ENCODE measurements at regions not wholly inside any gene's neighbourhood (a gene's known extent, or its start where the extent isn't known, plus 50 kb on each side); places are given as distances from the start of the nearest gene placed in this dataset.

DNA sequence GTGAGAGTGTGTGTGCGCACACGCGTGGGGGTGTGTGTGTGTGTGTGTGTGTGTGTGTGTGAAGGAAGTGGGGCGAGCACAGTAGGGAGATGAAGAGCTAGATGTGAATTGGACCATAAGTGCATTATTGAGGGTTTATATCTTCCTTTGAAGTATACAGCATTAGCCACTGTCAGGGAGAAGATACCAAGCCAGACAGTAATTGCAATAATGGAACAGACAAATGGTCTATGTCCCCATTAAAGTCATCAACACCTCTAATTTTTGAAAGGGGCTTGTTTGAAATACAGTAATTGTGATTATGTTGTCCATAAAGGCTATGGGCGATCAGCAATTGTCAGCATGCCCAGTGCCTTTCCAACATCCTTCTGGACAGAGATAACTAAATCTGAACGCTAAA lies 429.2 kb upstream of the NR2F2 start:
- DNase-seq: no peak

DNA sequence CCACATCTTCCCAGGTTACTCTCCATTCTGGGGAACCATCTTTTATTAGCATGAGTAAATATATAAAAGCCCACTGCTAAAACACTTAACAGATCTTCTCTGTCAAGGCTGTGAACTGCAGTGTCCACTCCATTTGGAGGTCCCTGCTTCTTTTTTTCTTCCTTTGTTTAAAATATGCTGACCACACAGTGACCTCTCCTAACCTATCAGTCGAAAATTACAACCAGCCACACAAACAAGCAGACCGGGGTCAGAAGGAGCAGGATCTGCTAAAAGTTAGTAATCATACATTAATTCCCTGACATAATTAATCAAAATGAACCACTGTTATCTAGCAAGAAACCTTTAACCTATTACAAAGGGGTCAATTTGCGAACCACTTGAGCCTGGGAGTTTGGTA lies 427.9 kb upstream of the NR2F2 start:
- DNase-seq: no peak

DNA sequence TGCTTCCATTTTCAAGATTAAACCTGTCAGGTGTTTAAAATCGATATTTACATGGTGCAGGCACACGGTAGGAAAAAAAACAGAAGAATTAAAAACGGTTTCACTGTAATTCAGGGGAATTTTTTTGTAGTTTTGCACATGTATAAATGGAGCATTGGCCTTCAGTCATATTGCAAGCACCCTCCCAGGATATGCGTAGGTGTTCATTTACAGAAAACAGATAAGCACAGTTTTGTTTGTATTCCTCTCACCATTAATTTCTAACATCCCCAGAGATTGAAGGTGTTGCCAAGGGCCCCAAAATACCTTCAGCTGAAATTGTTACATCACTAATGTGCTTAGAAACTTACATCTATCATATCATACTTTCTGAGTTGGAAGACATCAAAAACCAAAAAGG lies 427.1 kb upstream of the NR2F2 start:
- DNase-seq: no peak

DNA sequence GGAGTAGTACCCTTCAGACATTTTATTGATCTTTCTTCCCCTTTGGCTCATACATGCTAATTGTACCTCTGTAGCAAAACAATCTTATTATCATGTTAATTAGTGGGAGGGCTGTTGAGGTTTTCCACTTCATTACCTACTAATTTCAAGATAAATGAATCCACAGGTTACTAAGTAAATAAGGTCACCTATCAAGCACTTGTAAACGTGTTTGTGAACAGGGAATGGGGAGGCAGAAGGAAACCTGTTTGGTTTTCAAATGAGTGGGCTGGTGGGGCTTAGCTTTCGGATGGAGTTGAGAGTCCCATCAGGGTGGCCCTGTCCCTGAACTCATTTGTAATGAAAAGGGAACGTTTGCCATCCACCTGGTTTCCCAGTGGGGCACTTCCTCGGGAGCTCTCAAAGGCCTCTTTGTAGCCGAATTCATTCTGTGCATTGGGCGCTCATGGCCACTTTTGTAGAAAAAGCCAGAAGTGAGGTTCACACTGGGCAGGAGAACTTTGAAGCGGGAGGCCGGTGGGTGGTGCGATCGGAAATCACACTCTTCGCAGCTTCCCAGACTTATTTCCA lies 419.8 kb upstream of the NR2F2 start:
- DNase-seq: no peak

DNA sequence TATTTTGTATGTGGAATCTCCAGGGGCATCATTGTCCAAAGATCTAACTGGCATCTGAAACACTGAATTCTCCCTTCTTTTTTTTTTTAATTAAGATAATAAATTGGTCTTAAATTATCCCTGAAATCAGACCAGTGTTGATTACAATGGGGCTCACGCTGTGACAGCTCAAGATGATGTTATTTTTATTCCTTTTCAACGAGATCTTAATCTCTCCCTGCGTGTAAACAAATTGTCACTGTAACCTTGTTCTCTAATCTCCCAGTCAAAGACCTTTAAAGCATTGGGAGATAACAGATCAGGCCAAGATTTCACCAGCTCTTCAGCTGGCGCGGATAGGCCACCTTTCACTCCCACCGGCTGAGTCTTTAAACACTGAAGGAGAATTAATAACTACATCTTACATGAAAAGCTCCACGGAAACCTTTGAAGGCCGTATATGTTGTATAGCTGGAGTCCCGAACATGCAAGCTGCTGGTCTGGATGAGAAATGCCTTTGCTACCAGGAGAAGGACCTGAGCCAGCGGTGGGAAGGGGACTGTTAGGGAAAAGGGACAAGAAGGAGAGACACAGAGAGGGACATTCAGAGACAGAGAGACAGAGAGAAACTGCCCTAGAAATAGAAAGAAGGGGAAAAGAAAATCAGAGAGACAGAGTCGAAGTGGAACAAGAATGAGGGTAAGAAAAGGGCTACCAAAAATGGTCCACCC lies 418.8 kb upstream of the NR2F2 start:
- DNase-seq: no peak

DNA sequence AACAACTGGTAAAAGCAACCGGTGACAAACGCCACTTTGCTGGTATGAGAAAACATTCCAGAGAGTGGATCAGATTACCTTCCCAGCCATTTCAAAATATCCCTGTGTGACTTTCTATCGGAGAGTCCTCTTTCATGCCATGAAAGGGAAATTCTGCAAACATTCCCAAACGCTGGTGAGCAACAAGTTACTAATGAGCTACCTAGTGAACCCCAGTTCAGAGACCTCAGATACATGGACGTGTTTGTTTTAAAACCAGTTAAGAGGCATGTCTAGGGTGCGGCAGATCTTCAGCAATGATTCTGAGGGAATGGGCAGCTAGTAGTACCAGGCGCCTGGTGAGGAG lies 418.2 kb upstream of the NR2F2 start:
- no peak for DNase-seq

DNA sequence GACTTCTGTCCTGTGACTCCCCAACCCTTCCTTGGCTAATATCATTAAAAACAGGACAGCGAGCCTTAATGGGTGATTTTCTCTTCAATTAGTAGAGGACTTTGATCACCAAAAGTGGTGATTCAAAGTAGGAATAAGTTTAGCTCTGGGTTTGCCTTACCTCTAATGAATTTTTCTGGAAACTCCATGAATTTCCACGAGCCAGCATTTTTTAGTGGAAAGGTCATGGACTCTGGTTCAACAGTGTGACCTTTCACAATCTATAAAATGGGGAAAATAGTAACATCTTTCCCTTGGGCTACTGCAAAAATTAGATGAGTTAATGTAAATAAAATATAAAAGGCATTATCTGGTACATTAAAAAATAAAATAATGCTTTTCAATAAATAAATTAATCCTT lies 417.8 kb upstream of the NR2F2 start:
- no peak for DNase-seq

DNA sequence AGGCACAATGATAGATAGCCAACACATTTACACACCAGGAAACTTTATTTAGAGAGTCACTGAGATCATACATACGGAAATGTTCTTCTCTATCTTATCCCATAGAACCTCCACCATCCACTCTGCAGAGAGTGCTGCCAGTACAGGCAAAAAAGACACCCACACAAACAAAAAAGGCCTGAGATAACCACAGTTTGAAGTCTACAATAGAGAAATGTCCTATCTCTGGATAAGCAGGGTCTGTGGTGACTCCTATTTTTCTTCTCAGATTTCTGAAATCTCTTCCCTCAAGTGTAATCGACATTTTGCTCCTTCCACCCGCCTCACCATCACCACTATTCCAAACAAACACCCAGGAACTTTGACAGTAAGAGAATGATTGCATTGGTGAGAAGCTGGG lies 413.9 kb upstream of the NR2F2 start:
- no peak for DNase-seq

DNA sequence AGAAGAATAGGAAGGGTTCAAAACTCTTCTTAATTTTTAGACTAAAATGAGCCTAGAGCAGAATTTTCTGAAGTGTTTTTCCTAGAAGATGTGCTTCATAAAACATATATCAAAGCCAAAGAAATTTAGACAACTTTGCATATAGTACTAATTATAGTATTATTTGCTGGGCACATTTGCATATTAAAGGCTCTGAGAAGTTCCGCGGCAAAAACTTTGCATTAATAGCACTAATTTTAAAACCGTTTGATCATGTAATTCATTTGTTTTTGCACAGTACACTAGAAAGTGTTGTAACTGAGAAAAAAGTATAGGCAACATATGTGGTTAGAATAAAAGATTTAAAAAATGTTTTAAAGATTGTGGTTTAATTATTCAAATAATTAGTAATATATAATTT lies 412.0 kb upstream of the NR2F2 start:
- DNase-seq: no peak

DNA sequence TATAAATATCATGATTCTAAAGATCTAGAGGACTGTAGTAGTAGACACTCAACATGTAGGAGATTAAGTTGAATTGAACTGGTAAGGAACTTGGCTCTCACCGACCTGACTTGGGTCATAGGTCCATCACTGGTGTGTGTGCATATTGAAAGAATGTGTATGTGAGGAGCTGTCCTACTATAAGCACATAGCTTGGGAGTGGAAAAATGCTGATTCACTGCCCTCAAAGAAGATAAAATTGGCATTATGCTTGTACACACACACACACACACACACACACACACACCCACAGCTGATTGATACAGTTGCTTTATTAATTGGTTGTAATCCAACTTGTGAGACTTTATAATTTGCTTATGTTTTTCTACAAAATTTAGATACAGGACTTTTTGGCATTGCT lies 411.0 kb upstream of the NR2F2 start:
- DNase-seq: no peak

DNA sequence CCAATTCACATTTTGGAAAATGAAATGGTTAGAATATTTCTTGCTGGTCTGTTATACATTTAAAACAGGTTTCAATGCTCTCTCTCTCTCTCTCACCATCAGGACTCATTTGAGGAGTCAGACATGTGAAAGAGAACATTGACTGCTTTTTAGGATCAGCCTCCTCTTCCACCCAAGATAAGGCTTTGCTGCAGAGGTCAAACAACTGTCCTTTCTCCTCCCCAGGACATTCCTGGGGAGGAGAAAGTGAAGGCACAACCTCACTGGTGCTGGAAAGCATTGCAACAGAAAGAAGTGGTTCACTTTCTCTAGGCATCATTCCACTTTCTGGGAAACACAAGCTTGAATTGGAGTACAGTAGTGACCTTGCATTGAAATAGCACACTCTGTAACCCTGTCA lies 409.1 kb upstream of the NR2F2 start:
- DNase-seq: no peak

DNA sequence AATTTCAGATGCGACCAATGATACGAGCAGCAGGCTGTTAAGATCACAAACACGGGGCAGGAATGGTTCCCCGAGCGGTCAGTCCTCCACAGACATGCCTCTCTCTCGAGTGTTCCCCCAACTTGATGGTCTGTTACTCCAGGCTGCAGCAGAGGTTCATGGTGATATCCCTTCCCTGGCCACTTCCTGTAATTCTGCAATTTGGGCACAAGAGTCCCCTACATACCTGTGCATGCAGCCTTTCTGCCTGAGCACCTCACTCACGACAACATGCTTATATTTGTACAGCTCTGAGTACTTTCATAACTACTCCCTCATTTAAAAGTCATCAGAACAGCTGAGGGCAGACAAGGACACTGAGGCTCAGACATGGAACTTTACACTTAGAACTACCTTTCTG lies 408.1 kb upstream of the NR2F2 start:
- no peak for DNase-seq

DNA sequence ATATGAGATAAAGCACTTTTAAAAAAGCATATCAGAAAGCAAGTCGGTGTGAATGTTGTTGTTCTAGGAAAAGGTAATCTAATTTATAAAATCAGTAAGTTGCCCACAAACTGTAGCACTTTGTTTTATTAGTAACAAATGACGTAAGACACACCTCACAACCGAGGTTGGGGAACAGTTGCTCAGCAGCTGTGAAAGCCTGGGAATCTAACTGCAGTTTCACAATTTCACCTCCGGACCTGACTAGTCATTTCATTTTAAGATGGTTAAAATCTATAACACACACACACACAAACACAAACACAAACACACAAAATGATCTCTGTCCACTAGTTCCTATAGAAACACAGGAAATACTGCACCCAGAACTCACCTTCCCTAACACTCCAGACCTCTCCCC lies 406.7 kb upstream of the NR2F2 start:
- DNase-seq: no peak

DNA sequence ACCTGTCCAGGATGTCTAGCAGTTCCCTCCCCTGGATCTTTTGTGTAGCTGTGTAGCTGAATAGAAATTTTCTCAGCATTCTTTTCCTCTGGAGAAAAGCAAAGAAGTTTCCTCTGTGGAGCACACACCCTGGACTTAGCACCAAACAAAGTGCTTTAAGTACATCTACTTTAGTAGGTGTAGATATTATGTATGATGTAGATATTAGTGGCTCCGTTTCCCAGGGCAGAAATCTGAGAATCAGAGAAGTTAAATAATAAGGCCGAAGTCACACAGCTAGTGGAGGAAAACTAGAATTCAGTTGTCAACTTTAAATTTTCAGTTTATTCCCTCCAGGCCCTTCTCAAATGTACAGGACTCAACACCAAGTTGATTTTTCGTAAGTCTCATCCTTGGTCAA lies 401.7 kb upstream of the NR2F2 start:
- DNase-seq: no peak

DNA sequence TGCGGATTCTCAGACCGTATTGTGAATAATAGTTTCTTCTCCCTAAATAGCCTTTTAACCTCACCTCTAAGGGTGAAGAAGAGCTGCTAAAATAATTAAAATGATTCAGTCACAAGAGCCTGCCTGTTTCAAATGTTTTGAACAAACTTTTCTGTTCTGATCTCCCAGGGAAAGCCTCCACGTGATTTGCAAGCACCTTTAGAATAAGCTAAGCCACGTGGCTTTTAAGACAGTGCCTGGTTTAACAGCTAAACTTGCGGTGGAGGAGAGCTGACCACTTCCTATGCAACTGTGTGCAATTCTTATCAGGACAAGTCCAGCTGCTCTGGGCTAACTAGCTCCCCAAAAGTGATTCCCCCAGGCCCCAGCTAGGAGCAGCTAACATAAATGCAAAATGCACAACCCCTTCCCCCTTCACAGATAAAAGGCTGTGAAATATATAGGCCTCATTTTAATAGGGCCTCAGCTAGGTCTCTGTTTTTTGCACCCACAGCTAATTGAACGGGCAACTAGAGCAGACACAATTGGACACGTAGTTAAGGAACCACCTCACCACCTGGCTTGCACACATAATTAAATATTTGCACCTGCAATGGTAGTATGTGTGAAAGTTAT lies 401.2 kb upstream of the NR2F2 start:
- peak in 1 of 2 donors; percentile 8 for DNase-seq

DNA sequence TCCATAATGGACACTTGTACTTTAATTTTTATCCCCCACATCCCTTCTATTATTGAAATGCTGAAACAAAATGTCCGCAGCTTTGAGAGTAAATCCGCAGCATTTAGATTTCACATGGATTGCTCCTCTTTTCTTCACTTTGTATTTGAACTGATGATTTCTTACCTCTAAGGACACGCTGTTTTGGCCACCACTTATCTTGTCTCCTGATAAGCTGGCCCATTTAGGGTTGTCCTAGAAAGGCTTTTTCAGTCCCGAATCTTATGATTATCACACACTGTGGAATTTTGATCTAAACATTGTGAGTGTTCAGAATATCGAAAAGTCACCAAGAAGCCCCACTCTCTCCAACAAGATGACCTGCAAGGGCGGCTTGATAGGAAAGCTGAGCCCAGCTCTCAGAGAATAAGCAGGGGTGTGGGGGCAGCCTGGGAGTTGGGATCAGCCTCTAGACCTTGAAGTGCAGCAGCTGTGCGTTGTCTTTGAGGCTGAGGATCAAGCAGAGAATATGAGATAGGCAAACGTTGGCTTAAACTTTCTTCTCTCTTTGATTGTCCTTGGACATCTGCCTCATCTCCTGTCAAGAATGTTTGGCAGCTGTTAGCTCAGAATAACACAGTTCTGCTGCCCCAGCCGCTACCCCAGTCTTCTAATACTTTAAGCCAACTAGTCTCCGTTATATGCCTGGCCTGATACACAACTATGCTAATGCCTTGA lies 399.7 kb upstream of the NR2F2 start:
- no peak for DNase-seq

DNA sequence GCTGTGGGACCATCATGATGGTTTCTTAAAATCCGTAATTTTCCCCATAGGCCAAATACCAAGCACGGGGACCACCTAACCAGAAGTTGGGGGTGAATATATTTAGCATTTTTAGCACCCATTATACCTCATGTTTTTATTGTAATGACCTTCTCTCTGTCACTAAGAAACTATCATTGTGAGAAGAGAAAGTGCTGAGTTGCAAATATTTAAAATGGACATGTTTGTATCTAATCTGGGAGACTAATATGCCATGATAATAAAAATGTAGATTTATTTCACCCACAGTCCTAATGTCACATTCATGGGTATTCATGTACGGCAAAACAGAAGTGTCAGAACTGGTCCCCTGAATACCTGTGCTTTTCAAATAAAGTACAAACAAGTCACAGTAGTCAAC lies 398.9 kb upstream of the NR2F2 start:
- no peak for DNase-seq

DNA sequence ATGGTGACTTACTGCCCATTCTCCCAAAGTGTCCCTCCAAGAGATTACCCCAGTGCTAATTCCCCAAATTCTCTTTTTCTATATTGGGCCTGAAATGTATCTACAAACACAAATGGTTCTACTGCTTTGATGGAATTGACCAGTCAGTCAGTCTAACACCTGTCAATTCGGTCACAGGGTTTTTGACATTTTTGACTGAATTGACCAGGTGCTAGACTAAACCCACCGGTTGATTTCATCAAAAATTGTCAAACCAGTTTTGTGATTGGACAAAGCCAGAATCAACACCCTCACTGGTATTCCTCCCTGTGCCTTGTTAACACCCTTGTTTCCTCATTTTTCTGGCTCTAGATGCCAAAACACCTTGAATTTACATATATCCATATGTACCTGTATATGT lies 398.4 kb upstream of the NR2F2 start:
- DNase-seq: no peak

DNA sequence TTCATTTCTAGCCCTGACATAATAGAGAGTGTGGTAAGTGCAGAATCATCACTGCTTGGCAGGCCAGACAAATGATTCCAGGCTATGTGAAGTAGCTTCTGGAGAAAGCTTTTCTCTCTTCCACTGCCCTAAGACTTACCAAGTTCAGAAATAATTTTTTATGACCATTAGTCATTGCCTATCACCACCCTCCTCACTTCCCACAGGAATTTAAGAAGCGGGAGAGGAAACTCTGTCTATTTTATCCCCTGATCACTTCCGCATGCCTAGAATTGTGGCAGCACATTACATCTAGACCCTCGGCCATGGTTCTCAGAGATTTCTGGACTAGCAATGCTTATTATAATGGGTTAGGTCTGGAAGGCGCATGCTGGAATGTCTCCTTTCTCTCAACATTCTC lies 397.8 kb upstream of the NR2F2 start:
- DNase-seq: no peak

DNA sequence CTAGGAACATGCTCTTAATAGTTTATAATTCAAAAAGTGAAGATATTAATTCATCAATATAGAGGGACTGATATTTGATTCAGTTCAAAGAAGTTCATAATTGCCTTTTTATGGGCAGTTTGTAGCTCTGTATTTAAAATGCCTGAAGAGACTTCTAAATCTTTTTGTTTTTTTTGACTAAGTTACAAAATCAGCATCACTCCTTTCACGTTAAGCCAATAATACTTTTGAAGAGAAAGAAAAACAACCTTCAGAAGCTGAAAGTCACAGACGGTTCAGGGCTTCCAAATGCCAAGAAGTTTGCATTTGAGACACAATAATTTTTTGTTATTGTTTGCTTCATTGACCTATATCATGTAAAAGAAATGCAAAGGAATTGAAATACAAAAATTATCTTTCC lies 394.6 kb upstream of the NR2F2 start:
- DNase-seq: no peak

DNA sequence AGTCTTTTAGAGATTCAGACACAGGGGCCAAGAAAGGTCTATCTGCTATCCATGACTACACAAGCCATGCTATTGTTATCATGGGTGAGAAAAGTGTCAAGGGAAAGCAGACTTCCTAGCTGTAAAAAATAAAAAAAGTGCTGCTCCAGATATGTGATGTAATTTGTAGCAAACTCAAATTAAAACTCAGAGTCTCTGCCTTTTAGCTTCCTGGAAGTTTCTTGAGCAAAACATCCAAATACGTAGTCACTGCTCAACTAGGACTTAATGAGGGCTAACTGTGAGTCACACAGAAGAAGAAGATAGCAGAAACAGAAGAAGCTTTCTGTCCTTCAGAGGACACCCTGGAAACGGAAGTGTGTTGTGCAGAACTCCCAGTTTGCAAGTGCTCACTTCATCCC lies 393.4 kb upstream of the NR2F2 start:
- no peak for DNase-seq

DNA sequence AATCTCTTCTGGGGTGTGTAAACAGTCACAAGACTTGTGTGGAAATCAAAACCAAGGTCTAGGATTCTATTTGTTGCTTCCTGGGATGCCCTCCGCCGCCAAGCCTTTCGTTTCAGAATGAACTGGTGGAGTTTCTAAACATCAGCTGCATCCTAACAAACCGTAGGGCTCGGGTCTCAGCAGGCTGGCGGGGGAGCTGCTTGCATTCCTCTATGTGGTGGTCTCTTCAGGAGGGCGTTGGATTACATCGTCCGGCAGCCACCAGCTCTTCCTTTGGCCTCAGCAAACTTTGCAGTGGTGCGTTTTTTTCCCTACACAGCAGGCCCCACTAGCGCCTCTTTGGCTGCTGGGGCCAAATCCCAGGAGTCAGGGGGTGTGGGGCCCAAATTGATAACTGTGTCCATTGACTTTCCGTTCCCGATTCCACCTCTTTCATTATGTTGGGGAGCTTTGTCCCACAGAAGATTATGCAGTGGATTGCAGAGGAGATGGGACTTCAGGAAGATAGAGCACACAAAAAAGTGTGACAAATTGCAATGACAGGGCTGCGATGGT lies 390.0 kb upstream of the NR2F2 start:
- DNase-seq: no peak

DNA sequence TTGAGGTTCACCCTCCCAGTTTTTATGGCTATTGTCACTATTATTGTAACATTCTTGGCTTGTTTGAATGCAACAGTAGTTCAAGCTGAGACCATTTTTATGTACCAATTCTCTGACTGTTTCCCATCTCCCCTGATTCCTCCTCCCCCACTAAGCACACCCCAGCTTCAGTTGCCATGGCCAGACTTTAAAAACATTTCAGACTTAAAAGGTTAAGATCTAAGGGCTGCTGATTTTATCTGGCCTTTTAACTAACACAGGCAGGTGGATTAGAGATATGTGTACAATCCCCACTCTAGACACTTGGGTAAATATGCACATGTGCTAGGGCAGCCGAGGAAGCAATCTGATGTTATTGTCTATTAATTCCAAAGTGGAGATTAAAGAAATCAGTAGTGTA lies 386.3 kb upstream of the NR2F2 start:
- DNase-seq: no peak

DNA sequence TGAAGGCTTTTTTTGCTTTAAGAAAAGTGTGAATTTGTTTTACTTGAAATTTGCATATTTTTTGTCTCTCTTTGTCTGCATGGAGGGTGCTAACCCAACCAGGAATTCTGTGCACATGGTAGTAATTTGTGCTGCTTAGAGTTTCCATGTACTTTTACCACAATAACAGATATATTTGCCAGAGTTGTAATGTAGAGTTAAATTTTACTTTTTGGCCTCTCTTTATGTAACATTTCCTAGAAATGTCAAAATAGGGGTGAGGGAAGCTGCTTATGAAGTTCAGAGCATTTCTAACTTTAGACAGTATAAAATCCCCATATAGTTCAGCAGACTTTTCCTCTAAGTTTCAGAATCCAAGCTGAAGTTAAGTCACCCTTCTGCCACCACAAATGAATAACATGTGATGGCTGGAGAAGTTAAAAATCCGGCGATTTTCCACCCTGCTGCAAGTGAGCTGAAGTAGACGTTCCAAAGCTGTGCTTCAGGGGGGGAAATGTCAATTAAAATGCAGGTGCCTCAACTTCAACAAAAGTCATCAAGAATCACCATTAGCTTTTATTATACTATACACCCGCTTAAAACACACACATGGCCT lies 385.7 kb upstream of the NR2F2 start:
- DNase-seq: no peak
